ENCODE measurements at regions not wholly inside any gene's neighbourhood (a gene's known extent, or its start where the extent isn't known, plus 50 kb on each side); places are given as distances from the start of the nearest gene placed in this dataset.
"Not testable (repeated sequence)": the region's sequence is repeated elsewhere in the genome, so short reads cannot be mapped to it uniquely, and the experiment has no call there.

DNA sequence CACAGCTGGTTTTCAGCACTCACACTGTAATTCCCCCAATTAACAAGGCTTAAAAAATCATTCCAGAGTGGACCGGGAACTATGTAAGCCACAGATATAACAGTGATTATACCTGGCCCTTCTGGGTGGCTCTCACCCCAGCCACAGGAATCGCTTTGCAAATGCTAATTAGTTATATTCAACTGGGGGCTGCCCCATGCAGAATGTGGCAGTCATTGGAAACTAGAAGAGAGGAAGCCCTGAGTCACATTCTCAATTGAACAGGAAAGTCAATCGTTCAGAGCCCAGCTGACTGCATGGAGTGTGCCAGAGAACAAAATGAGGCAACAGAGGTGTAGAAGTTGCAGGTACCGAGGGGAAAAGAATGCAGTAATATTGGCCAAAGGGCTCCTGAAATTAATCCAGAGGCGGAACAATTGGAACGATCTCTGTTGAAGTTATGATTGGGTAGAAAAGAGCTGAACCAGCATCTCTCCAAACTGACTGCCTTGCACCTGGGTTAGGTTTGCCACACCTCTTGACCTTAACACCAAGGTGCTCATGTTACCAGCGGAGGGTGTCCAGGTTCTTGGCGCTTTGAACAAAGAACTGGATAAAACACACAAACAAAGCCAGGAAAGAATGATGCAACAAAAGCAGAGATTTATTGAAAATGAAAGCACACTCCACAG is 909.7 kb upstream of the AUTS2 start:
- Histone ChIP-seq H3K36me3 (ENCODE audit: insufficient read depth, low read length) (no peaks in the 10 kb centered on the region), H3K4me1 (ENCODE audit: insufficient read depth, low read length) (peaks cover 3% of the 10 kb centered on the region), H3K27me3 (ENCODE audit: insufficient read depth, low read length) (no peaks in the 10 kb centered on the region), H3K9me3 (ENCODE audit: low read length) (no peaks in the 10 kb centered on the region), H3K4me3 (ENCODE audit: low read length) (no peak overlapping the region), H2AFZ (ENCODE audit: low read depth, low read length) (no peak overlapping the region)

DNA sequence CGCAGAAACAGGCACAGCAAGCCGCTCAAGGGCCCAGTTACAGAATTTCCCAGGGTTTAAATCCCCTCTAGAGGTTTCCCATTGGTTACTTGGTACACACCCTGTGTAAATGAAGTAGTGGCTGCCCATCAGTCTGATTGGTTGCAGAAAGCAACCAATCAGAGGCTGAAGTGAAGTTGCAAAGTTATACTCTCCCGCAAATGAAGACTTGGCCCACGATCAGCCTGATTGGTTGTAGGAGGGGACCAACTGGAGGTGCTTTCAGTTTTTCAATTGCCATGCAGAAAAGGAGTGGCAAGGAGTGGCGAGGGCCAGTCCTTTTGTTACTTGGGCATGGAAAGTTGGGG is 909.2 kb upstream of the AUTS2 start:
- Histone ChIP-seq H3K4me1 (ENCODE audit: insufficient read depth, low read length) (peaks cover 3% of the 10 kb centered on the region), H3K27me3 (ENCODE audit: insufficient read depth, low read length) (no peaks in the 10 kb centered on the region), H3K36me3 (ENCODE audit: insufficient read depth, low read length) (no peaks in the 10 kb centered on the region), H2AFZ (ENCODE audit: low read depth, low read length) (no peak overlapping the region), H3K4me3 (ENCODE audit: low read length) (no peak overlapping the region), H3K9me3 (ENCODE audit: low read length) (no peaks in the 10 kb centered on the region)

GRCh38 chr7:68691261-68692216 is 906.7 kb upstream of the AUTS2 start:
- Histone ChIP-seq H3K27me3 (ENCODE audit: insufficient read depth, low read length) (no peaks in the 10 kb centered on the region), H3K9me3 (ENCODE audit: low read length) (no peaks in the 10 kb centered on the region), H3K4me1 (ENCODE audit: insufficient read depth, low read length) (no peaks in the 10 kb centered on the region), H3K4me3 (ENCODE audit: low read length) (no peak overlapping the region), H3K36me3 (ENCODE audit: insufficient read depth, low read length) (no peaks in the 10 kb centered on the region), H2AFZ (ENCODE audit: low read depth, low read length) (no peak overlapping the region)

GRCh38 chr7:68692511-68692910 is 905.8 kb upstream of the AUTS2 start:
- Histone ChIP-seq H3K27me3 (ENCODE audit: insufficient read depth, low read length) (no peaks in the 10 kb centered on the region), H2AFZ (ENCODE audit: low read depth, low read length) (no peak overlapping the region), H3K4me3 (ENCODE audit: low read length) (no peak overlapping the region), H3K4me1 (ENCODE audit: insufficient read depth, low read length) (no peaks in the 10 kb centered on the region), H3K36me3 (ENCODE audit: insufficient read depth, low read length) (no peaks in the 10 kb centered on the region), H3K9me3 (ENCODE audit: low read length) (no peaks in the 10 kb centered on the region)

DNA sequence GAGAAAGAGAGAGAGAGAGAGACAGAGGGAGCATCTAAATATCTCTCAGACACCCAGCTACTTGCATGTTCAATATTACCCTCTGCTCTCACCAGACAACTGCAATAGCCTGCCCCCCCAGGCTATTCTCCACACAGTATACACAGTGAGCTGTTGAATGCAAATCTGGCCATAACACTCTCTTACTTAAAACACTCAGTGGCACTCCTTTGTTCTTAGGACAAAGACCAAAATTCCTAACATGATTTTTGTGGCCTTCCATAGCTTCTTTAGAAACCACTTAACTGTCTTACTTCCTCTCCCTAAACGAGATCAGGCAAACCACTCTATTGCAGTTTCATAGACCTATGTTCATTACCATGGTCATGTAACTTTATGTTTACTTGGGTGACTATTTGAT is 903.6 kb upstream of the AUTS2 start:
- Histone ChIP-seq H2AFZ (ENCODE audit: low read depth, low read length) (no peak overlapping the region), H3K27me3 (ENCODE audit: insufficient read depth, low read length) (no peaks in the 10 kb centered on the region), H3K4me3 (ENCODE audit: low read length) (no peak overlapping the region), H3K4me1 (ENCODE audit: insufficient read depth, low read length) (no peaks in the 10 kb centered on the region), H3K9me3 (ENCODE audit: low read length) (no peaks in the 10 kb centered on the region), H3K36me3 (ENCODE audit: insufficient read depth, low read length) (no peaks in the 10 kb centered on the region)

DNA sequence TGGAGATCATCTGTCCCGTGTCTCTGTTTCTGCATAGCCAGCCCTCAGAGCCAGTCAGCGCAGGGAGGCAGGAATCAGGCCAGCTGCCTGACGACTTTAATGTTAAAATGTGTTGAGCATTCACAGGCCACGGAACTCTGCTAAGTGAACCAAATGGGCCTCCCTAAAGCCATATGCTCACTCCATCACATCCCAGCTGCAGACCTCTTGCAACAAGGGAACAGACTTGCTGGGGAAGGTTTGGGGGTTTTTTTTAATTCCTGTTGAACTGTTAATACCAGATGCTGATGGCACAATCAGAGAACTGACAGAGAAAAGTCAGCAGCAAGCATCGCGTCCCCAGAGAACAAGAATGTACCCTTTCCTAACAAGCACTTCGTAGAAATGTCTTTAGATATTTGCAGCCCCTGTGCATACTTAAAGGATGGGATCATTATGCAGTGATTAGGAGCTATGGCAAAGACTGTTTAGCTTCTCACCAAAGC is 900.4 kb upstream of the AUTS2 start:
- no peaks in the 10 kb centered on the region for H3K36me3 ChIP-seq (ENCODE audit: insufficient read depth, low read length)
- H2AFZ ChIP-seq (ENCODE audit: low read depth, low read length), result no peak overlapping the region
- no peaks in the 10 kb centered on the region for H3K4me1 ChIP-seq (ENCODE audit: insufficient read depth, low read length)
- no peaks in the 10 kb centered on the region for H3K27me3 ChIP-seq (ENCODE audit: insufficient read depth, low read length)
- no peaks in the 10 kb centered on the region for H3K9me3 ChIP-seq (ENCODE audit: low read length)
- no peak overlapping the region for H3K4me3 ChIP-seq (ENCODE audit: low read length)

DNA sequence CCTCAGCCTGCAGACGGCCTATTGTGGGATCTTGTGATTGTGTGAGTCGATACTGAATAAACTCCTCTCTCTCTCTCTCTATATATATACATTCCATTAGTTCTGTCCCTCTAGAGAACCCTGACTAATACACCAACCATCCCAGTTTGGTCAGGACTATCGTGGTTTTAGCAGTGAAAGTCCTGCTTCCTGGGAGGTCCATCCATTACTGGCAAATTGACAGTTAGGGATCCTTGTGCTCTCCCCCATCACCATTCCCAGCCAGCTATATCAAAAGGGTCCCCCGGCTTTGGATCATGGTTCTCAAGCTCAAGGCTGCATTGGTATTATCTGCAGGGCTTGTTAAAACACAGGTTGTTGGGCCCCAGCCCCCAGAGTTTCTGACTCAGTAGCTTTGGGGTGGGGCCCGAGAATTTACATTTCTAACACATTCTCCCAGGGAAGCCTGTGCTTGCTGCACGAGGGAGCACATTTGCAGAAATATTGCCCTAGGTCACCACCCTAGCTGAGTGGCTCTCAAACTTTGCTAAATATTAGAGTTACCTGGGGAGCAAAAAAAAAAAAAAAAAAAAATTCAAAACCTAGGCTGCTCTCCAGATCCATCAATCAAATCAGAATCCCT is 899.1 kb upstream of the AUTS2 start:
- Histone ChIP-seq H3K9me3 (ENCODE audit: low read length) (no peaks in the 10 kb centered on the region), H3K4me3 (ENCODE audit: low read length) (no peak overlapping the region), H3K36me3 (ENCODE audit: insufficient read depth, low read length) (no peaks in the 10 kb centered on the region), H3K27me3 (ENCODE audit: insufficient read depth, low read length) (no peaks in the 10 kb centered on the region), H2AFZ (ENCODE audit: low read depth, low read length) (no peak overlapping the region), H3K4me1 (ENCODE audit: insufficient read depth, low read length) (no peaks in the 10 kb centered on the region)

GRCh38 chr7:68700414-68700813 is 897.9 kb upstream of the AUTS2 start:
- Histone ChIP-seq H3K36me3 (ENCODE audit: insufficient read depth, low read length) (no peaks in the 10 kb centered on the region), H3K4me1 (ENCODE audit: insufficient read depth, low read length) (no peaks in the 10 kb centered on the region), H3K27me3 (ENCODE audit: insufficient read depth, low read length) (no peaks in the 10 kb centered on the region), H2AFZ (ENCODE audit: low read depth, low read length) (no peak overlapping the region), H3K4me3 (ENCODE audit: low read length) (no peak overlapping the region), H3K9me3 (ENCODE audit: low read length) (no peaks in the 10 kb centered on the region)

DNA sequence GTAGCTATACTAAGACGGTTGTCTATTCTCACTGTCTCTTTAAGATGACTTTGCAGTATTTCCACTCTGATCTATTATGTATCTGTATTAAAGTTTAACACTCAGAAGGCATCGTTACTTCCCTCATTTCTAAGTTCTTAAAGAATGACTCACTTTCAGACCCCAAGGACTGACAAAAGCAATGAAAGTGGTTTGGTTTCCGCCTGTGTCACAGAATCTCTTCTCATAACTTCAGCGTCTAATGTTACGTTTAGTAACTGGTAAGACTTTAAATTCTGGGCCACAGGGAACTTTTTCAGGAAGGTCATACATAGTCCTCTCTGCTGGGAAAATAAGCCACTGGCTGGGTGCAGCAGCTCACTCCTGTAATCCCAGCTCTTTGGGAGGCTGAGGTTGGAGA is 892.0 kb upstream of the AUTS2 start:
- H3K4me1 ChIP-seq (ENCODE audit: insufficient read depth, low read length), result no peaks in the 10 kb centered on the region
- H2AFZ ChIP-seq (ENCODE audit: low read depth, low read length), result no peak overlapping the region
- no peak overlapping the region for H3K4me3 ChIP-seq (ENCODE audit: low read length)
- H3K36me3 ChIP-seq (ENCODE audit: insufficient read depth, low read length), result no peaks in the 10 kb centered on the region
- no peaks in the 10 kb centered on the region for H3K27me3 ChIP-seq (ENCODE audit: insufficient read depth, low read length)
- H3K9me3 ChIP-seq (ENCODE audit: low read length), result no peaks in the 10 kb centered on the region

- Histone ChIP-seq H2AFZ (ENCODE audit: low read depth, low read length) (no peak overlapping the region), H3K9me3 (ENCODE audit: low read length) (no peaks in the 10 kb centered on the region), H3K27me3 (ENCODE audit: insufficient read depth, low read length) (no peaks in the 10 kb centered on the region), H3K4me3 (ENCODE audit: low read length) (no peak overlapping the region), H3K36me3 (ENCODE audit: insufficient read depth, low read length) (no peaks in the 10 kb centered on the region), H3K4me1 (ENCODE audit: insufficient read depth, low read length) (no peaks in the 10 kb centered on the region)
These were observed 891.1 kb upstream of the AUTS2 start for GRCh38 chr7:68707159-68707558.

- Histone ChIP-seq H3K27me3 (ENCODE audit: insufficient read depth, low read length) (no peaks in the 10 kb centered on the region), H3K4me1 (ENCODE audit: insufficient read depth, low read length) (no peaks in the 10 kb centered on the region), H3K36me3 (ENCODE audit: insufficient read depth, low read length) (no peaks in the 10 kb centered on the region), H2AFZ (ENCODE audit: low read depth, low read length) (no peak overlapping the region), H3K9me3 (ENCODE audit: low read length) (no peaks in the 10 kb centered on the region), H3K4me3 (ENCODE audit: low read length) (no peak overlapping the region)
These were observed 890.3 kb upstream of the AUTS2 start for GRCh38 chr7:68707958-68708357.

- Histone ChIP-seq H3K9me3 (ENCODE audit: low read length) (no peaks in the 10 kb centered on the region), H3K36me3 (ENCODE audit: insufficient read depth, low read length) (no peaks in the 10 kb centered on the region), H3K4me3 (ENCODE audit: low read length) (no peak overlapping the region), H3K4me1 (ENCODE audit: insufficient read depth, low read length) (no peaks in the 10 kb centered on the region), H2AFZ (ENCODE audit: low read depth, low read length) (no peak overlapping the region), H3K27me3 (ENCODE audit: insufficient read depth, low read length) (no peaks in the 10 kb centered on the region)
These were observed 885.2 kb upstream of the AUTS2 start for GRCh38 chr7:68712956-68713495.

GRCh38 chr7:68714135-68714534 is 884.1 kb upstream of the AUTS2 start:
- not testable (repeated sequence) for H3K27me3 ChIP-seq (ENCODE audit: insufficient read depth, low read length); H2AFZ ChIP-seq (ENCODE audit: low read depth, low read length); H3K4me1 ChIP-seq (ENCODE audit: insufficient read depth, low read length); H3K36me3 ChIP-seq (ENCODE audit: insufficient read depth, low read length); H3K9me3 ChIP-seq (ENCODE audit: low read length); H3K4me3 ChIP-seq (ENCODE audit: low read length)
